Adrenal gland (tissue), 9 donors: ENCODE measurements at regions not wholly inside any gene's neighbourhood (a gene's known extent, or its start where the extent isn't known, plus 50 kb on each side); places are given as distances from the start of the nearest gene placed in this dataset.

Experiments used
- DNase-seq, 7 donors: peaks; one replicate each; pipeline ENCODE4 v3.0.0-alpha.2; 2019 to 2020
- H3K27ac ChIP-seq, 5 donors: fragments of 200-600 bp; sonication (generic) in 4 of 5; 1 replicate in 3 of 5; 2 replicates in 2 of 5; pipeline versions ENCODE4 v1.5.1 to v1.8.0; 2016 to 2020; ENCODE audit warnings: mild to moderate bottlenecking in 1 of 5
- H3K27me3 ChIP-seq: fragments of 200-600 bp; 2 replicates; pipeline ENCODE4 v1.8.0; 2021
- H3K36me3 ChIP-seq, 2 donors: fragments of 200-600 bp; replicated peaks in 1 of 2; 1 replicate in 1 of 2; 2 replicates in 1 of 2; pipeline versions ENCODE4 v1.5.1 to v1.8.0; 2018 to 2022
- H3K4me1 ChIP-seq, 2 donors: fragments of 200-600 bp; replicated peaks in 1 of 2; 1 replicate in 1 of 2; 2 replicates in 1 of 2; pipeline versions ENCODE4 v1.5.1 to v1.8.0; 2018 to 2021
- H3K4me3 ChIP-seq, 4 donors: fragments of 200-600 bp; sonication (generic) in 3 of 4; one replicate each; pipeline ENCODE4 v1.5.1; 2016 to 2018
- H3K9me3 ChIP-seq, 3 donors: fragments of 200-600 bp; sonication (generic) in 1 of 3; replicated peaks in 1 of 3; 1 replicate in 2 of 3; 2 replicates in 1 of 3; pipeline versions ENCODE4 v1.5.1 to v1.8.0; 2016 to 2021
- CTCF ChIP-seq, 6 experiments: fragments of 450-650 bp in 4 of 6; fragments of 200-600 bp in 2 of 6; sonication (generic) in 1 of 6; IDR thresholded peaks; 1 replicate in 5 of 6; 2 replicates in 1 of 6; pipeline versions ENCODE4 v1.5.1 to v1.8.0; 2016 to 2021; ENCODE audit warnings: antibody characterized with exemption in 6 of 6, mild to moderate bottlenecking in 2 of 6, moderate library complexity in 1 of 6
- POLR2A ChIP-seq, 2 donors: fragments of 450-650 bp; IDR thresholded peaks; one replicate each; pipeline ENCODE4 v1.6.1; 2017; ENCODE audit warnings: antibody characterized with exemption in 2 of 2, mild to moderate bottlenecking in 2 of 2, moderate library complexity in 1 of 2
- WGBS, 4 donors: extraction: QIAGEN DNeasy Blood & Tissue Kit in 2 of 4; methylation state at CpG; one replicate each; pipeline versions ENCODE4 v1.1.5 to v1.1.7; 2013 to 2017; 5-methylcytosine and 5-hydroxymethylcytosine counted together
- intact Hi-C, 2 donors: fragments of 100-400 bp; cut with DNase I; formaldehyde crosslinking; loops; one replicate each; pipeline versions ENCODE4 v1.14.1 to v1.15.0; 2022 to 2023
- donor health status: healthy with polysubstance abuse.
- donor health status: Bipolar disorder and iron deficiency.
- donor health status: DM: yes; HTN: yes; CAD: no.
- donor health status: DM: no; HTN: no; CAD: no.
- donor health status: DM: no; HTN: no; CAD: no.

DNA sequence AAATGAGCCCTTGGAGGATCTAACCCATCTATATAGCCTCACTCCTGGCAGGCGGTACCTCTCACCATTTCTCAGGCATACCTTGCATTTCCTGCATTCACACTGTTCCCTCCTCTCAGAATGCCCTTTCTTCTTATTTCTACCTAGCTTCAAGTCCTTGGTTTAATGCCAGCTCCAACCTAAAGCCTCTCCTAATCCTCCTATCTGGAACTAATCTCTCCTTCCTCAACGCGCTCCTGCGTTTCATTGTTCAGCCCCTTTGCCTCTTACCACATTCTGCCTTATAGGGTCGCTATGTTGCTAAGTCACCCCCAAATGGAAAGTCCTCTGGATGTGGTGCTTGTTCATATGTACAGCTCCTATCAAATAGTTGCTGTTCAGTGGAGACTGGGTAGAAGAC, 288.5 kb upstream of the TUT7 start:
- Histone ChIP-seq H3K27me3 (no peaks in the 10 kb centered on the region), H3K36me3 (no peaks in the 10 kb centered on the region), H3K4me1 (no peaks in the 10 kb centered on the region), H3K9me3 (no peaks in the 10 kb centered on the region), H3K4me3 (no peak overlapping the region), H3K27ac (no peak overlapping the region)
- no peak for TF ChIP-seq POLR2A (IDR thresholded peaks at IDR 0.05)
- TF ChIP-seq CTCF (IDR thresholded peaks at IDR 0.05): no peak
- intact Hi-C loops: no loop called here
- 87 to 97% (median 93%) methylated on average over 5 of the region's 5 CpGs for WGBS, 4 donors
- no peak for DNase-seq

DNA sequence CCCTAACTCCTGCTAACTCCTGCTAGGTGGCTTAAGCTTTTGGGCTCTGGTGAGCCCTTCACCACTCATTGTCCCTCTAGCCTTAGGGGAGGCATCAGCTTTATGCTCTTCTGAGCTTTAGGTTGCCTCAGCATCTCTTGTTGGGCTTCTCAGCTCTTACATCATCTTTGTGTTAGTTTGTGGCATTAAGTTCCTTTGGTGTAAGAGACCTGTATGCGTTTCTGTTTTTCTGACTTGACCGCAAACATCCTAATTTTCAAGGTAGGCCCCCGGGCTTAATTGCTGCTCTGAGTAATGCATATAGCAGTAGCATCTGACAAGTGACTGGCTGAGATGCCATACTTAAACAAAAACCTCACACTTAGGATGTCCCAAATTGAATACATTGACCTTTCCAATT, 287.8 kb upstream of the TUT7 start:
- Histone ChIP-seq H3K9me3 (no peaks in the 10 kb centered on the region), H3K4me3 (no peak overlapping the region), H3K27me3 (no peaks in the 10 kb centered on the region), H3K27ac (no peak overlapping the region), H3K4me1 (no peaks in the 10 kb centered on the region), H3K36me3 (no peaks in the 10 kb centered on the region)
- intact Hi-C loops: no loop called here
- TF ChIP-seq CTCF (IDR thresholded peaks at IDR 0.05) (no peak), POLR2A (IDR thresholded peaks at IDR 0.05) (no peak)
- 87 to 94% (median 91%) methylated on average over 3 of the region's 3 CpGs for whole genome bisulfite sequencing, 4 donors
- no peak for DNase-seq

DNA sequence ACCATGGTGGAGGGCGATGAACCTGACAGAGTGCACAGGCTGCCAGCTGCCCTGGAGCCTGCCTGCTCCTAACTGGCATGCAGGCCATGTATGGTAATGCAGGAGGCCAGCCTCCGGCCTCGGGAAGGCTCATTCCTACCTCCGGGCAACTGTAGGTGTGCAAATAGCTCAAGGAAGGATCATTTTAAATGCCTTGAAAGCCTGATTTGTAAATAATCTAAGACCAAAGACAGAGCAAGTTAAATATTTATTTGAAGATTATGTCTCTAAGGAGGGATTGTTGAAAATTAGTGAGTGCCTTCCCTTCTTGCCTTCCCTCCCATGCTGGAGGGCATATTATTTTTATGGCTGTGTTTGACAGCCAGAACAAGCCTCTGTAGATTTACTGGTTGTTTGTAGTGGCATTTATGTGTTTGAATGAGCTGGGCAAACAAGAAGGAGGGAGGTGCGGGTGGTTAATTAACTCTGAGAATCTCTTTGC, 285.7 kb upstream of the TUT7 start:
- WGBS, 4 donors: 86 to 92% (median 87%) methylated on average over 4 to 5 of the region's 5 CpGs
- no peaks in the 10 kb centered on the region for H3K9me3 ChIP-seq
- no peak for DNase-seq
- no peak for TF ChIP-seq POLR2A (IDR thresholded peaks at IDR 0.05)
- no peak for TF ChIP-seq CTCF (IDR thresholded peaks at IDR 0.05)
- no peaks in the 10 kb centered on the region for H3K4me1 ChIP-seq
- no peak overlapping the region for H3K27ac ChIP-seq
- intact Hi-C loops: no loop called here
- no peaks in the 10 kb centered on the region for H3K36me3 ChIP-seq
- H3K27me3 ChIP-seq: no peaks in the 10 kb centered on the region
- H3K4me3 ChIP-seq: no peak overlapping the region

- WGBS, 4 donors: 84 to 93% (median 89%) methylated on average over 2 of the region's 2 CpGs
- Histone ChIP-seq H3K9me3 (no peaks in the 10 kb centered on the region), H3K4me3 (no peak overlapping the region), H3K27me3 (no peaks in the 10 kb centered on the region), H3K4me1 (no peaks in the 10 kb centered on the region), H3K36me3 (no peaks in the 10 kb centered on the region), H3K27ac (no peak overlapping the region)
- no peak for DNase-seq
- intact Hi-C loops: no loop called here
- TF ChIP-seq CTCF (IDR thresholded peaks at IDR 0.05): no peak
- TF ChIP-seq POLR2A (IDR thresholded peaks at IDR 0.05): no peak
These were observed 285.1 kb upstream of the TUT7 start for GRCh38 chr9:86639287-86639686.
